Omental fat pad (tissue), 3 donors: ENCODE measurements at regions not wholly inside any gene's neighbourhood (a gene's known extent, or its start where the extent isn't known, plus 50 kb on each side); places are given as distances from the start of the nearest gene placed in this dataset.
"Not testable (repeated sequence)": the region's sequence is repeated elsewhere in the genome, so short reads cannot be mapped to it uniquely, and the experiment has no call there.

ENCODE experiments used
- ATAC-seq: fragments of 150-250 bp; one replicate; pipeline ENCODE4 v1.9.1; 2016; ENCODE audit warnings: mild to moderate bottlenecking, moderate library complexity; ENCODE audit not compliant: low FRiP score
- DNase-seq: peaks from one replicate; pipeline ENCODE4 v3.0.0-alpha.2; 2019; ENCODE audit warnings: low spot score
- CTCF ChIP-seq, 3 donors: fragments of 450-650 bp; IDR thresholded peaks; one replicate each; pipeline ENCODE4 v1.5.1; 2016 to 2017; ENCODE audit warnings: antibody characterized with exemption in 3 of 3, mild to moderate bottlenecking in 3 of 3, moderate library complexity in 2 of 3

GRCh38 chr20:7155282-7155681 is 387.8 kb downstream of the BMP2 start:
- DNase-seq = no peak
- ATAC-seq = no peak
- TF ChIP-seq CTCF (IDR thresholded peaks at IDR 0.05) = no peak

DNA sequence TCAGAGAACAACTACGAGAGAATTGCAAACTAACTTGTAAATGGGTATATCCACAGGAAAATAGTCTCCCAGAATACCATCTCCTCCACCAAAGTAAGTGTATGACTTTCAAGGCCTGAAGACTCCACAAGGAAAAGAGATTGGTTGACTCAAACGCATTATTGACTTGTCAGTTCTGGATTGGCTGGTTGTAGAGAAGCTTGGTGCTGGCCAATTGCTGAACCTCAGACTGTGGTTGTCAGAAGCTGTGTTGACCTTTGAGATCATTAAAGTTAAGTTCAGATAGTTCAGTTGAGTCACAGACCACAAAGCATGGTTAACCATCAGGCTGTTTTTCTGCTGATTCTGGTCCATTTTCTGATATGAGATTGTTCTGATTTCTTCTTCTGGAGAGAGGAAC is 388.3 kb downstream of the BMP2 start:
- ATAC-seq (no peak), DNase-seq (no peak)
- TF ChIP-seq CTCF (IDR thresholded peaks at IDR 0.05) = no peak

- ATAC-seq (no peak), DNase-seq (no peak)
- TF ChIP-seq CTCF (IDR thresholded peaks at IDR 0.05) = no peak
Measured at GRCh38 chr20:7159903-7160302, 392.4 kb downstream of the BMP2 start.

DNA sequence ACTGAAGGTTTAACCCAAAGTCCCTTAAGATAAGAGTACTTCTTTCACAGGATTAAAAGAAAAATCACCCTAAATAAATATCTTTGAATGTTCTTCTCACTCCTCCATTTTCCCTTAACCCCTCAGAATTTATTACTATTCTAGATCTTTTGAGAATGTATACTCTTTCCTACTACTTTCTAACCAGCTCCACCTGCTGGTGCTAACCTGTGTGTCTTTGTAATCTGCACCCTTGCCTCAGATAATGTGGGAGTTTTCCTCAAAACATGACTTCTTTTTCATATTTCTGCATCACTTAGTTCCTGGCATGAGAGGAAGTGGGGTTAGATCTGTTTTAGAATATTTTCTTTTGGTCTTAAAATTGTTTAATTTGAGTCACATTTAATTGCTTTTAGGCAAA is 394.2 kb downstream of the BMP2 start:
- no peak for DNase-seq
- no peak for ATAC-seq
- TF ChIP-seq CTCF (IDR thresholded peaks at IDR 0.05) = no peak

DNA sequence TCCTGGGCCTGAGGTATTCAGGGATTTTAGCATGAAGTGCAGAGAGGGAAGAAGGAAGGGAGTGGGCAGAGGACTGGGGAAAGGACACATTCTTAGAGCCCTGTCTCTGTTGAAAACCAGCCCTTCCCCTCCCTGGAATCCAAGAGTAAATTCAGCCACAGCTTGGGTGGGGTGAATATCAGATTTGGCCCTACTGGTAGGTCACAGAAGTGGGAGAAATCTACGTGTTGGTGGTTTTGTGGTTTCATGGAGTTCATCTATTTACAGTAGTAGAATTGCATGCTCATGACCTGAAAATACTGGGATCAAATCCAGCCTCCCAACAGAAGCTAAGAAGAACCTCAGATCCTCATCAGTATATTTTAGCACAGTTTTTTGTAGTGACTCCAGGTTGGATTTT is 404.4 kb downstream of the BMP2 start:
- ATAC-seq (no peak), DNase-seq (no peak)
- no peak for TF ChIP-seq CTCF (IDR thresholded peaks at IDR 0.05)

GRCh38 chr20:7174554-7174953 is 407.1 kb downstream of the BMP2 start:
- no peak for DNase-seq
- no peak for TF ChIP-seq CTCF (IDR thresholded peaks at IDR 0.05)
- ATAC-seq = no peak

- DNase-seq, ATAC-seq: not testable (repeated sequence)
Measured at GRCh38 chr20:7175827-7176226, 408.3 kb downstream of the BMP2 start.

- DNase-seq (no peak), ATAC-seq (no peak)
- TF ChIP-seq CTCF (IDR thresholded peaks at IDR 0.05) = no peak
Measured at GRCh38 chr20:7178004-7178403, 410.5 kb downstream of the BMP2 start.
